M059J (cell line): ENCODE measurements at regions not wholly inside any gene's neighbourhood (a gene's known extent, or its start where the extent isn't known, plus 50 kb on each side); places are given as distances from the start of the nearest gene placed in this dataset.
A peak's percentile ranks its signal among the peaks of the same experiment; 100 is the strongest.
"Not testable (repeated sequence)": the region's sequence is repeated elsewhere in the genome, so short reads cannot be mapped to it uniquely, and the experiment has no call there.

ENCODE experiments used
- DNase-seq: peaks from one replicate; pipeline ENCODE4 v3.0.0-alpha.2; 2012; ENCODE audit warnings: low read depth

GRCh38 chr11:86148345-86148747 lies 79.5 kb upstream of the PICALM start:
- no peak for DNase-seq

GRCh38 chr11:86147004-86147403 lies 78.1 kb upstream of the PICALM start:
- no peak for DNase-seq

GRCh38 chr11:86145439-86146156 lies 76.7 kb upstream of the PICALM start:
- no peak for DNase-seq

GRCh38 chr11:86144846-86145245 lies 76.0 kb upstream of the PICALM start:
- DNase-seq, result no peak

- not testable (repeated sequence) for DNase-seq
Observed at GRCh38 chr11:86144087-86144486, 75.2 kb upstream of the PICALM start.

- DNase-seq, result no peak
Observed at GRCh38 chr11:86143087-86144030, 74.5 kb upstream of the PICALM start.

GRCh38 chr11:86142170-86142569 lies 73.3 kb upstream of the PICALM start:
- DNase-seq, result no peak

- no peak for DNase-seq
Observed at GRCh38 chr11:86141727-86142126, 72.8 kb upstream of the PICALM start.

- no peak for DNase-seq
Observed at GRCh38 chr11:86140334-86140990, 71.6 kb upstream of the PICALM start.

GRCh38 chr11:86138958-86139357 lies 70.1 kb upstream of the PICALM start:
- DNase-seq, result peak; percentile 72

- DNase-seq, result peak; percentile 20
Observed at GRCh38 chr11:86136538-86136937, 67.7 kb upstream of the PICALM start.

- DNase-seq, result no peak
Observed at GRCh38 chr11:86135319-86135714, 66.4 kb upstream of the PICALM start.

GRCh38 chr11:86134580-86135318 lies 65.9 kb upstream of the PICALM start:
- DNase-seq, result peak; percentile 76

GRCh38 chr11:86132667-86133249 lies 63.9 kb upstream of the PICALM start:
- no peak for DNase-seq

GRCh38 chr11:86129740-86130540 lies 61.1 kb upstream of the PICALM start:
- DNase-seq, result no peak

GRCh38 chr11:86128914-86129313 lies 60.0 kb upstream of the PICALM start:
- no peak for DNase-seq

- DNase-seq, result no peak
Observed at GRCh38 chr11:86126862-86127261, 58.0 kb upstream of the PICALM start.

GRCh38 chr11:86124251-86125233 lies 55.7 kb upstream of the PICALM start:
- no peak for DNase-seq

GRCh38 chr11:86122773-86123172 lies 53.9 kb upstream of the PICALM start:
- DNase-seq, result no peak
